Posterior cingulate gyrus (tissue), 11 donors: ENCODE measurements at regions not wholly inside any gene's neighbourhood (a gene's known extent, or its start where the extent isn't known, plus 50 kb on each side); places are given as distances from the start of the nearest gene placed in this dataset.
A peak's percentile ranks its signal among the peaks of the same experiment; 100 is the strongest.

ENCODE experiments used
- DNase-seq, 10 donors: peaks; one replicate each; pipeline versions ENCODE4 v3.0.0 to v3.0.0-alpha.2; 2020 to 2021; ENCODE audit warnings: mixed read lengths in 3 of 10
- intact Hi-C: fragments of 100-400 bp; cut with DNase I; formaldehyde crosslinking; loops from one replicate; pipeline ENCODE4 v1.15.1; 2023

- peak in 2 of 10 donors; percentile 55 to 56 for DNase-seq
Observed at GRCh38 chr3:1019157-1019556, 73.7 kb upstream of the CNTN6 start.

GRCh38 chr3:1026395-1026794, 66.4 kb upstream of the CNTN6 start:
- intact Hi-C loops, result no loop called here
- DNase-seq, result no peak

More at GRCh38 chr3:1019157-1019556, 73.7 kb upstream of the CNTN6 start:
- intact Hi-C loops, result no loop called here

GRCh38 chr3:1036207-1036826, 56.5 kb upstream of the CNTN6 start:
- DNase-seq, result no peak
- intact Hi-C loops, result no loop called here

DNA sequence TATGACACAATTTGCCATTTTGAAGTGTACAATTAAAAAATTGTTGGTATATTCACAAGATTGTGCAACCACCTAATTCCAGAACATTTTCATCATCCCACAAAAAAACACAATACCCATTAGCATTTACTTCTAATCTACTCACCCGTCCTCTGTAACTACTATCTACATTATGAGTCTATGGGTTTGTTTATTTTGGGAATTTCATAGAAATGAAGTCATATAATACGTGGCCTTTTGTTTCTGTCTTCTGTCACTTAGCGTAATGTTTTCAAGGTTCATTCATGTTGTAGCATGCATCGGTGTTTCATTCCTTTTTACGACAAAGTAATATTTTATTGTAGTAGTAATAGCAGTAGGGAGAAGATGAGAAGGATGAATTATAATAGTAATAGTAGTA, 55.2 kb upstream of the CNTN6 start:
- intact Hi-C loops, result no loop called here
- no peak for DNase-seq
